Dedifferentiated amniotic fluid mesenchymal stem cell (primary cell): ENCODE measurements at regions not wholly inside any gene's neighbourhood (a gene's known extent, or its start where the extent isn't known, plus 50 kb on each side); places are given as distances from the start of the nearest gene placed in this dataset.
"Not testable (repeated sequence)": the region's sequence is repeated elsewhere in the genome, so short reads cannot be mapped to it uniquely, and the experiment has no call there.

Source experiments
- DNase-seq: peaks from one replicate; pipeline ENCODE4 v3.0.0-alpha.2; 2016; ENCODE audit errors: extremely low spot score

GRCh38 chr9:71273613-71274012 lies 152.2 kb upstream of the TRPM3 start:
- DNase-seq = no peak

- no peak for DNase-seq
These were observed 150.2 kb upstream of the TRPM3 start for GRCh38 chr9:71271602-71272001.

- DNase-seq = no peak
These were observed 149.1 kb upstream of the TRPM3 start for GRCh38 chr9:71270554-71270953.

- no peak for DNase-seq
These were observed 148.4 kb upstream of the TRPM3 start for GRCh38 chr9:71269859-71270258.

- no peak for DNase-seq
These were observed 147.6 kb upstream of the TRPM3 start for GRCh38 chr9:71268871-71269635.

GRCh38 chr9:71263451-71263850 lies 142.0 kb upstream of the TRPM3 start:
- DNase-seq = no peak

- not testable (repeated sequence) for DNase-seq
These were observed 139.0 kb upstream of the TRPM3 start for GRCh38 chr9:71260419-71260818.

GRCh38 chr9:71254592-71255277 lies 133.3 kb upstream of the TRPM3 start:
- DNase-seq = no peak

- DNase-seq = no peak
These were observed 131.6 kb upstream of the TRPM3 start for GRCh38 chr9:71253011-71253410.

- DNase-seq = no peak
These were observed 129.2 kb upstream of the TRPM3 start for GRCh38 chr9:71250581-71250980.

- DNase-seq = peak; percentile 84
These were observed 128.4 kb upstream of the TRPM3 start for GRCh38 chr9:71249729-71250317.

- DNase-seq = no peak
These were observed 124.2 kb upstream of the TRPM3 start for GRCh38 chr9:71245651-71246050.

GRCh38 chr9:71243951-71244350 lies 122.5 kb upstream of the TRPM3 start:
- no peak for DNase-seq

- DNase-seq = no peak
These were observed 120.7 kb upstream of the TRPM3 start for GRCh38 chr9:71242081-71242480.

GRCh38 chr9:71237051-71237450 lies 115.6 kb upstream of the TRPM3 start:
- DNase-seq = no peak

- DNase-seq = no peak
These were observed 112.2 kb upstream of the TRPM3 start for GRCh38 chr9:71233646-71234045.

- DNase-seq = no peak
These were observed 102.6 kb upstream of the TRPM3 start for GRCh38 chr9:71223953-71224538.

- no peak for DNase-seq
These were observed 97.4 kb upstream of the TRPM3 start for GRCh38 chr9:71218774-71219173.

- no peak for DNase-seq
These were observed 92.2 kb upstream of the TRPM3 start for GRCh38 chr9:71213633-71214032.

- DNase-seq = no peak
These were observed 88.9 kb upstream of the TRPM3 start for GRCh38 chr9:71210326-71210725.

- DNase-seq = no peak
These were observed 88.5 kb upstream of the TRPM3 start for GRCh38 chr9:71209890-71210289.

GRCh38 chr9:71202931-71203330 lies 81.5 kb upstream of the TRPM3 start:
- DNase-seq = no peak

- DNase-seq = no peak
These were observed 70.3 kb upstream of the TRPM3 start for GRCh38 chr9:71191708-71192107.
